HCT116 (cell line): ENCODE measurements at regions not wholly inside any gene's neighbourhood (a gene's known extent, or its start where the extent isn't known, plus 50 kb on each side); places are given as distances from the start of the nearest gene placed in this dataset.

Experiments
- ATAC-seq: fragments of 200-7000 bp; cut with Tn5 transposase; 2 replicates; pipeline ENCODE4 v1.9.1; 2020; ENCODE audit warnings: mild to moderate bottlenecking, moderate library complexity
- BruUV-seq: library from RNA; stranded (reverse); fragments of 400-500 nt; replicated peaks from 2 replicates; lab custom pipeline; 2021; lab: Mats Ljungman, UMichigan
- CTCF ChIA-PET: fragments of 300-600 bp; sonication (Branson Sonifier 250); formaldehyde crosslinking; loops from one replicate; lab custom pipeline; 2021; ENCODE audit warnings: antibody characterized with exemption; lab: Charles Lee
- POLR2A ChIA-PET: fragments of 300-600, 350-600 bp; sonication (Branson Sonifier 250); formaldehyde crosslinking; loops from one replicate; lab custom pipeline; 2021; ENCODE audit warnings: antibody characterized with exemption; lab: Charles Lee
- RAD21 ChIA-PET, 2 experiments: fragments of 300-600 bp; sonication (Branson Sonifier 250); formaldehyde crosslinking; loops; one replicate each; lab custom pipeline; 2023; ENCODE audit warnings: low total read pairs in 2 of 2; ENCODE audit not compliant: uncharacterized antibody in 2 of 2, unreplicated experiment in 2 of 2, low non-redundant PET in 1 of 2; lab: Charles Lee
- DNase-seq: peaks from one replicate; pipeline ENCODE4 v3.0.0-alpha.2; 2010; ENCODE audit warnings: low read depth, low spot score
- H2AFZ ChIP-seq: fragments of 200-600 bp; shearing (Covaris generic), sonication (generic); 2 replicates; pipeline ENCODE4 v1.6.1; 2017; ENCODE audit warnings: low read depth, mixed run types, mixed read lengths, antibody characterized with exemption, low read length; ENCODE audit not compliant: poor library complexity, severe bottlenecking
- H3K27ac ChIP-seq: 2 replicates; pipeline ENCODE4 v1.5.1; 2012; ENCODE audit warnings: low read depth, low read length
- H3K27me3 ChIP-seq: fragments of 200-600 bp; sonication (generic); 2 replicates; pipeline ENCODE4 v1.6.1; 2016; ENCODE audit warnings: mixed run types, low read length, mixed read lengths; ENCODE audit not compliant: insufficient read depth
- H3K36me3 ChIP-seq, 2 experiments: fragments of 200-500 bp in 1 of 2; fragments of 200-600 bp in 1 of 2; sonication (Bioruptor generic) in 1 of 2; sonication (generic) in 1 of 2; 2 replicates each; pipeline versions ENCODE4 v1.5.1 to v1.6.1; 2014 to 2016; ENCODE audit warnings: low read length in 2 of 2, inconsistent platforms in 1 of 2, mixed read lengths in 1 of 2, mixed run types in 1 of 2; ENCODE audit not compliant: insufficient read depth in 2 of 2, control insufficient read depth in 1 of 2
- H3K4me1 ChIP-seq, 2 experiments: fragments of 200-600 bp in 1 of 2; sonication (generic) in 1 of 2; 2 replicates each; pipeline versions ENCODE4 v1.5.1 to v1.6.1; 2012 to 2017; ENCODE audit warnings: low read length in 2 of 2, inconsistent platforms in 1 of 2, mild to moderate bottlenecking in 1 of 2, mixed read lengths in 1 of 2, mixed run types in 1 of 2, moderate library complexity in 1 of 2; ENCODE audit not compliant: insufficient read depth in 2 of 2, control insufficient read depth in 1 of 2
- H3K4me2 ChIP-seq: fragments of 200-600 bp; sonication (generic); 2 replicates; pipeline ENCODE4 v1.6.1; 2017; ENCODE audit warnings: mixed run types, low read length, mixed read lengths
- H3K4me3 ChIP-seq, 2 experiments: fragments of 200-600 bp in 1 of 2; sonication (generic) in 1 of 2; replicated peaks in 1 of 2; 2 replicates each; pipeline ENCODE4 v1.5.1; 2011 to 2016; ENCODE audit warnings: low read length in 2 of 2, control low read depth in 1 of 2, low read depth in 1 of 2, mild to moderate bottlenecking in 1 of 2, mixed read lengths in 1 of 2, mixed run types in 1 of 2
- H3K79me2 ChIP-seq: fragments of 200-600 bp; sonication (generic); 2 replicates; pipeline ENCODE4 v1.6.1; 2017; ENCODE audit warnings: mild to moderate bottlenecking, mixed run types, low read length, moderate library complexity, mixed read lengths; ENCODE audit not compliant: insufficient read depth
- H3K9ac ChIP-seq: fragments of 200-600 bp; sonication (generic); 2 replicates; pipeline ENCODE4 v1.6.1; 2016; ENCODE audit warnings: low read length, mixed read lengths
- H3K9me2 ChIP-seq: fragments of 200-600 bp; sonication (generic), shearing (Covaris generic); 2 replicates; pipeline ENCODE4 v1.6.1; 2017; ENCODE audit warnings: mixed run types, mild to moderate bottlenecking, moderate library complexity; ENCODE audit not compliant: insufficient read depth
- H3K9me3 ChIP-seq, 2 experiments: fragments of 200-500 bp in 1 of 2; fragments of 200-600 bp in 1 of 2; sonication (Bioruptor generic) in 1 of 2; sonication (generic) in 1 of 2; 2 replicates each; pipeline ENCODE4 v1.6.1; 2014 to 2017; ENCODE audit warnings: low read length in 2 of 2, mixed read lengths in 2 of 2, inconsistent platforms in 1 of 2, low read depth in 1 of 2, mild to moderate bottlenecking in 1 of 2, mixed run types in 1 of 2, moderate library complexity in 1 of 2; ENCODE audit not compliant: control insufficient read depth in 1 of 2, insufficient read depth in 1 of 2
- H4K20me1 ChIP-seq: fragments of 200-600 bp; sonication (generic), shearing (Covaris generic); 2 replicates; pipeline ENCODE4 v1.6.1; 2017; ENCODE audit warnings: mixed run types, mild to moderate bottlenecking, moderate library complexity; ENCODE audit not compliant: insufficient read depth
- ATF3 ChIP-seq: IDR thresholded peaks from 2 replicates; pipeline ENCODE4 v1.6.1; 2012
- CBX3 ChIP-seq: IDR thresholded peaks from 2 replicates; pipeline ENCODE4 v1.6.1; 2012; ENCODE audit warnings: low read depth
- CEBPB ChIP-seq: IDR thresholded peaks from 2 replicates; pipeline ENCODE4 v1.6.1; 2012; ENCODE audit warnings: low read depth
- EGR1 ChIP-seq: IDR thresholded peaks from 2 replicates; pipeline ENCODE4 v1.6.1; 2012; ENCODE audit warnings: low read depth
- FOSL1 ChIP-seq: IDR thresholded peaks from 2 replicates; pipeline ENCODE4 v1.6.1; 2012; ENCODE audit warnings: low read depth
- JUND ChIP-seq: IDR thresholded peaks from 2 replicates; pipeline ENCODE4 v1.6.1; 2012
- MAX ChIP-seq: IDR thresholded peaks from 2 replicates; pipeline ENCODE4 v1.6.1; 2012
- POLR2A ChIP-seq: IDR thresholded peaks from 2 replicates; pipeline ENCODE4 v1.7.0; 2011; ENCODE audit warnings: borderline replicate concordance; ENCODE audit not compliant: insufficient read depth, insufficient read length; ENCODE audit errors: extremely low read depth
- POLR2AphosphoS5 ChIP-seq: IDR thresholded peaks from 2 replicates; pipeline ENCODE4 v1.6.1; 2011; ENCODE audit warnings: mild to moderate bottlenecking, low read depth, low read length, moderate library complexity
- RAD21 ChIP-seq: IDR thresholded peaks from 2 replicates; pipeline ENCODE4 v1.6.1; 2012; ENCODE audit warnings: low read depth, mild to moderate bottlenecking
- SIN3A ChIP-seq: IDR thresholded peaks from 2 replicates; pipeline ENCODE4 v1.6.1; 2012; ENCODE audit warnings: low read depth
- SP1 ChIP-seq: IDR thresholded peaks from 2 replicates; pipeline ENCODE4 v1.6.1; 2012; ENCODE audit warnings: low read depth
- SRF ChIP-seq: IDR thresholded peaks from 2 replicates; pipeline ENCODE4 v1.6.1; 2012; ENCODE audit warnings: low read depth
- TCF7L2 ChIP-seq: IDR thresholded peaks from 2 replicates; pipeline ENCODE4 v1.7.0; 2011; ENCODE audit warnings: borderline replicate concordance, inconsistent platforms; ENCODE audit not compliant: insufficient read depth, insufficient read length; ENCODE audit errors: extremely low read depth
- YY1 ChIP-seq: IDR thresholded peaks from 2 replicates; pipeline ENCODE4 v1.6.1; 2011; ENCODE audit warnings: low read length, low read depth, moderate library complexity, mild to moderate bottlenecking; ENCODE audit not compliant: insufficient replicate concordance; ENCODE audit errors: extremely low read depth
- ZBTB33 ChIP-seq: IDR thresholded peaks from 2 replicates; pipeline ENCODE4 v1.6.1; 2011; ENCODE audit warnings: mild to moderate bottlenecking, low read length, moderate library complexity; ENCODE audit not compliant: insufficient replicate concordance; ENCODE audit errors: extremely low read depth
- ZFX ChIP-seq: fragments of 450-650 bp; IDR thresholded peaks from 2 replicates; pipeline ENCODE4 v1.6.1; 2017
- ZNF274 ChIP-seq: fragments of 200-500 bp; sonication (Bioruptor generic); IDR thresholded peaks from 2 replicates; pipeline ENCODE4 v1.6.1; 2014; ENCODE audit warnings: mild to moderate bottlenecking, low read depth, low read length, inconsistent platforms
- intact Hi-C: fragments of 100-400 bp; cut with micrococcal nuclease; formaldehyde crosslinking; loops from 2 replicates; pipeline ENCODE4 v1.10.0; 2022

- POLR2A ChIA-PET: no interaction called here
- Histone ChIP-seq H3K79me2 (no peaks in the 10 kb centered on the region), H3K9me2 (no peaks in the 10 kb centered on the region), H4K20me1 (no peaks in the 10 kb centered on the region), H3K27me3 (no peaks in the 10 kb centered on the region), H2AFZ (no peak overlapping the region), H3K27ac (no peak overlapping the region), H3K9me3 (peaks cover 8 to 18% of the 10 kb centered on the region in 2 experiments; a peak in 2 of 4 replicates), H3K4me2 (no peak overlapping the region), H3K4me1 (no peaks in the 10 kb centered on the region), H3K36me3 (no peaks in the 10 kb centered on the region), H3K9ac (no peak overlapping the region), H3K4me3 (no peak overlapping the region)
- TF ChIP-seq ZBTB33 (no peak), FOSL1 (no peak), TCF7L2 (no peak), POLR2A (no peak), JUND (no peak), SRF (no peak), RAD21 (no peak)
- ATAC-seq (no peak), DNase-seq (no peak)
- intact Hi-C loops: no loop called here
- BruUV-seq: no TSS peak
- RAD21 ChIA-PET: no interaction called here
- CTCF ChIA-PET: no interaction called here
Observed at GRCh38 chr1:239826211-239826610, 265.5 kb upstream of the FMN2 start.

- H3K4me3 ChIP-seq: no peak overlapping the region
- H3K27ac ChIP-seq: no peak overlapping the region
- DNase-seq: no peak
- RAD21 ChIA-PET: no interaction called here
- no peak overlapping the region for H3K9ac ChIP-seq
- peaks cover 9 to 20% of the 10 kb centered on the region in 2 experiments; a peak in 2 of 4 replicates for H3K9me3 ChIP-seq
- H3K9me2 ChIP-seq: no peaks in the 10 kb centered on the region
- H4K20me1 ChIP-seq: no peaks in the 10 kb centered on the region
- POLR2A ChIA-PET: no interaction called here
- H2AFZ ChIP-seq: no peak overlapping the region
- CTCF ChIA-PET: no interaction called here
- no peaks in the 10 kb centered on the region for H3K79me2 ChIP-seq
- intact Hi-C loops: no loop called here
- no peak for ATAC-seq
- no peaks in the 10 kb centered on the region for H3K36me3 ChIP-seq
- H3K27me3 ChIP-seq: no peaks in the 10 kb centered on the region
- no peaks in the 10 kb centered on the region for H3K4me1 ChIP-seq
- BruUV-seq: no TSS peak
- no peak overlapping the region for H3K4me2 ChIP-seq
- TF ChIP-seq CBX3 (no peak), ZBTB33 (no peak), RAD21 (no peak), ZNF274 (no peak), CEBPB (no peak), MAX (no peak), SRF (no peak), YY1 (no peak), ZFX (no peak), FOSL1 (no peak), JUND (no peak), SIN3A (no peak), POLR2AphosphoS5 (no peak), ATF3 (no peak), EGR1 (no peak), TCF7L2 (no peak), SP1 (no peak)
Observed at GRCh38 chr1:239826736-239827135, 264.9 kb upstream of the FMN2 start.
